K562 (cell line): ENCODE measurements at regions not wholly inside any gene's neighbourhood (a gene's known extent, or its start where the extent isn't known, plus 50 kb on each side); places are given as distances from the start of the nearest gene placed in this dataset.

Experiments used
- ATAC-seq: fragments of 200-7000 bp; cut with Tn5 transposase; 3 replicates; pipeline ENCODE4 v1.9.1; 2020; ENCODE audit warnings: moderate library complexity
- BruUV-seq: library from RNA; stranded (reverse); fragments of 400-500 nt; replicated peaks from 2 replicates; lab custom pipeline; 2021; lab: Mats Ljungman, UMichigan
- CTCF ChIA-PET: fragments of 300-600 bp; formaldehyde crosslinking; extraction: SDS; loops from one replicate; lab custom pipeline; 2021; ENCODE audit warnings: low intra/inter-chr PET ratio; lab: Yijun Ruan, JAX
- POLR2A ChIA-PET: fragments of 300-600, 350-650 bp; sonication (Branson Sonifier 250); formaldehyde crosslinking; extraction: SDS; loops from one replicate; lab custom pipeline; 2021; ENCODE audit warnings: antibody characterized with exemption, inconsistent platforms; lab: Yijun Ruan, JAX
- DNase-seq, 4 experiments: peaks; one replicate each; pipeline versions ENCODE4 v3.0.0 to v3.0.0-alpha.2; 2011 to 2018; ENCODE audit warnings: low spot score in 3 of 4, mixed read lengths in 3 of 4; ENCODE audit errors: extremely low read depth in 1 of 4
- FAIRE-seq: peaks from 2 replicates; lab custom pipeline; 2011; peaks lifted over from hg19 to GRCh38; lab: Jason Lieb, UNC
- H2AFZ ChIP-seq: 2 replicates; pipeline ENCODE4 v1.6.0; 2011; ENCODE audit warnings: low read depth, low read length, control low read depth, inconsistent platforms
- H3K27ac ChIP-seq: fragments of 200-600 bp; 3 replicates; pipeline ENCODE4 v1.8.0; 2011; ENCODE audit warnings: low read depth, mild to moderate bottlenecking, control low read depth, inconsistent platforms, low read length, moderate library complexity, mixed read lengths; ENCODE audit errors: extremely low read depth
- H3K27me3 ChIP-seq, 2 experiments: fragments of 300-600 bp in 1 of 2; 2 replicates in 1 of 2; 3 replicates in 1 of 2; pipeline versions ENCODE4 v1.6.0 to v1.8.0; 2011; ENCODE audit warnings: inconsistent platforms in 2 of 2, low read length in 2 of 2, mild to moderate bottlenecking in 1 of 2, mixed read lengths in 1 of 2, moderate library complexity in 1 of 2; ENCODE audit not compliant: control insufficient read depth in 2 of 2, insufficient read depth in 2 of 2
- H3K36me3 ChIP-seq: fragments of 300-600 bp; 3 replicates; pipeline ENCODE4 v1.8.0; 2011; ENCODE audit warnings: mild to moderate bottlenecking, low read length, inconsistent platforms; ENCODE audit not compliant: control insufficient read depth, insufficient read depth
- H3K4me1 ChIP-seq, 2 experiments: fragments of 200-600 bp in 1 of 2; replicated peaks in 1 of 2; 2 replicates in 1 of 2; 3 replicates in 1 of 2; pipeline versions ENCODE4 v1.5.1 to v1.8.0; 2011; ENCODE audit warnings: inconsistent platforms in 2 of 2, low read length in 2 of 2, mild to moderate bottlenecking in 1 of 2, mixed read lengths in 1 of 2, moderate library complexity in 1 of 2; ENCODE audit not compliant: control insufficient read depth in 2 of 2, insufficient read depth in 2 of 2
- H3K4me2 ChIP-seq: 2 replicates; pipeline ENCODE4 v1.6.1; 2011; ENCODE audit warnings: low read length, control low read depth, inconsistent platforms, mixed read lengths; ENCODE audit not compliant: insufficient read depth
- H3K4me3 ChIP-seq: fragments of 200-600 bp; sonication (generic), shearing (Covaris generic); 2 replicates; pipeline ENCODE4 v1.5.1; 2016; ENCODE audit warnings: control low read depth, inconsistent platforms
- H3K79me2 ChIP-seq: fragments of 200-600 bp; 3 replicates; pipeline ENCODE4 v1.8.0; 2011; ENCODE audit warnings: low read length, inconsistent platforms; ENCODE audit not compliant: control insufficient read depth, insufficient read depth
- H3K9ac ChIP-seq, 2 experiments: 2 replicates each; pipeline versions ENCODE4 v1.6.0 to v1.6.1; 2011; ENCODE audit warnings: low read depth in 2 of 2, low read length in 2 of 2, control low read depth in 1 of 2, inconsistent platforms in 1 of 2, mild to moderate bottlenecking in 1 of 2, mixed read lengths in 1 of 2; ENCODE audit not compliant: insufficient read depth in 1 of 2
- H3K9me1 ChIP-seq: one replicate; pipeline ENCODE4 v1.6.0; 2011; ENCODE audit warnings: inconsistent platforms, mild to moderate bottlenecking, low read length, moderate library complexity; ENCODE audit not compliant: control insufficient read depth, insufficient read depth
- H3K9me3 ChIP-seq: replicated peaks from 2 replicates; pipeline ENCODE4 v1.5.1; 2011; ENCODE audit warnings: low read depth, low read length, inconsistent platforms; ENCODE audit not compliant: control insufficient read depth, insufficient read depth
- H4K20me1 ChIP-seq: replicated peaks from 2 replicates; pipeline ENCODE4 v1.6.1; 2011; ENCODE audit warnings: low read length, inconsistent platforms, mixed read lengths; ENCODE audit not compliant: control insufficient read depth, insufficient read depth
- HLTF ChIP-seq: fragments of 450-650 bp; IDR thresholded peaks from 2 replicates; pipeline ENCODE4 v1.6.1; 2016
- MAFK ChIP-seq: IDR thresholded peaks from 2 replicates; pipeline ENCODE4 v1.6.1; 2011; ENCODE audit warnings: low read length, improper control_type of control experiment
- NCOA6 ChIP-seq: fragments of 450-650 bp; IDR thresholded peaks from 2 replicates; pipeline ENCODE4 v1.6.1; 2017; ENCODE audit warnings: mild to moderate bottlenecking
- SAFB2 ChIP-seq: fragments of 200-400 bp; formaldehyde crosslinking; IDR thresholded peaks from 2 replicates; pipeline ENCODE4 v1.6.1; 2018; ENCODE audit warnings: borderline replicate concordance, low read length, low read depth, moderate library complexity; ENCODE audit not compliant: severe bottlenecking
- WGBS: fragments of 100-300 bp; shearing (Covaris generic); methylation state at CpG from one replicate; pipeline ENCODE4 v1.1.6; 2016; ENCODE audit warnings: low coverage, mixed read lengths; ENCODE audit not compliant: insufficient coverage; ENCODE audit errors: missing lambda C conversion rate; 5-methylcytosine and 5-hydroxymethylcytosine counted together
- in situ Hi-C: fragments of 300-500 bp; cut with MboI; formaldehyde crosslinking; loops from 4 replicates; pipeline ENCODE4 v1.15.0; 2018; ENCODE audit warnings: inconsistent platforms, mixed read lengths
- intact Hi-C: fragments of 100-400 bp; cut with micrococcal nuclease; formaldehyde crosslinking; loops from 2 replicates; pipeline ENCODE4 v1.14.2; 2022
- TF ChIP-seq, protein P1 (sequence below): sonication (generic); formaldehyde crosslinking; IDR thresholded peaks from 2 replicates; pipeline ENCODE4 v1.8.0; 2022; ENCODE audit warnings: mild to moderate bottlenecking, missing genetic modification reagents
- TF ChIP-seq, protein P2 (sequence below): sonication (generic); formaldehyde crosslinking; IDR thresholded peaks from 2 replicates; pipeline ENCODE4 v1.8.0; 2022; ENCODE audit warnings: missing genetic modification reagents, mild to moderate bottlenecking, borderline replicate concordance
- TF ChIP-seq, protein P3 (sequence below): fragments of 450-650 bp; formaldehyde crosslinking; IDR thresholded peaks from 2 replicates; pipeline ENCODE4 v1.4.0; 2020; ENCODE audit warnings: mild to moderate bottlenecking

DNA sequence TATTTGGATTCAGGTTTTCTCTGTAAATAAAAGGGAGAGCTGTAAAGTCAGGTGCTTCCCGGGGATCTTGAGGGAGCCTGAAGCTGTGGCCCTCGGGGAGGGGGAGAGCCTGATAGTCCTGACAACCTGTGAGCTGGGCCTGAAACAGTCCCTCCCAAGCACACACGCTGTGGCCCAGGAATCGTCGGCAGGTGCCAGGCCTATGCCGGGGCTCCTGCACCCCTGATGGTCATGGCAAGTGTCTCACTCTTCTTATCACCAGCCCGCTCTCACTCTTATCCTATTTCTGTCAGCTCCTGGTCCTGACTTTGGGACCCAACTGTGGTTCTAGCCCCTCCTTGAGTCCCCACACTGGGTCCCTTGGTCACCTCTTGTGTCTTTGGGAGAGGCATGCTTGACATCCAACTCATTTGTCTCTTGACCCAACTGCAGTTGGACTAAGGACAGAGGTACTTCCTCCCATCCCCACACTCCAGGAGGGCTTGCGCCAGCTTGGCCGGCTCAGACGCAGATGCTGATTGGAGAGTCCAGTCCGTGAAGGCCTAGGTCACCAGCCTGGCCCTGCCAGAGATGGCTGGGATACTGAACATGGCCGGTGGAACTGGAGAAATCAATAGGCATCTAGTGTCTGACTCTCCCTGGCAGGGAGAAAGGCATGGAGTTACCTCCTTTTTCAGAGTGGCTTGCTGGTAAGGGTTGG lies 170.5 kb upstream of the WSCD1 start (continued):
- TF ChIP-seq MAFK: no peak
- TF ChIP-seq HLTF: no peak
- TF ChIP-seq, protein P1, sequence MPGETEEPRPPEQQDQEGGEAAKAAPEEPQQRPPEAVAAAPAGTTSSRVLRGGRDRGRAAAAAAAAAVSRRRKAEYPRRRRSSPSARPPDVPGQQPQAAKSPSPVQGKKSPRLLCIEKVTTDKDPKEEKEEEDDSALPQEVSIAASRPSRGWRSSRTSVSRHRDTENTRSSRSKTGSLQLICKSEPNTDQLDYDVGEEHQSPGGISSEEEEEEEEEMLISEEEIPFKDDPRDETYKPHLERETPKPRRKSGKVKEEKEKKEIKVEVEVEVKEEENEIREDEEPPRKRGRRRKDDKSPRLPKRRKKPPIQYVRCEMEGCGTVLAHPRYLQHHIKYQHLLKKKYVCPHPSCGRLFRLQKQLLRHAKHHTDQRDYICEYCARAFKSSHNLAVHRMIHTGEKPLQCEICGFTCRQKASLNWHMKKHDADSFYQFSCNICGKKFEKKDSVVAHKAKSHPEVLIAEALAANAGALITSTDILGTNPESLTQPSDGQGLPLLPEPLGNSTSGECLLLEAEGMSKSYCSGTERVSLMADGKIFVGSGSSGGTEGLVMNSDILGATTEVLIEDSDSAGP (CRISPR knock-in tag): no peak
- no peak for TF ChIP-seq NCOA6
- TF ChIP-seq, protein P2, sequence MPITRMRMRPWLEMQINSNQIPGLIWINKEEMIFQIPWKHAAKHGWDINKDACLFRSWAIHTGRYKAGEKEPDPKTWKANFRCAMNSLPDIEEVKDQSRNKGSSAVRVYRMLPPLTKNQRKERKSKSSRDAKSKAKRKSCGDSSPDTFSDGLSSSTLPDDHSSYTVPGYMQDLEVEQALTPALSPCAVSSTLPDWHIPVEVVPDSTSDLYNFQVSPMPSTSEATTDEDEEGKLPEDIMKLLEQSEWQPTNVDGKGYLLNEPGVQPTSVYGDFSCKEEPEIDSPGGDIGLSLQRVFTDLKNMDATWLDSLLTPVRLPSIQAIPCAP: no peak
- TF ChIP-seq SAFB2: no peak

DNA sequence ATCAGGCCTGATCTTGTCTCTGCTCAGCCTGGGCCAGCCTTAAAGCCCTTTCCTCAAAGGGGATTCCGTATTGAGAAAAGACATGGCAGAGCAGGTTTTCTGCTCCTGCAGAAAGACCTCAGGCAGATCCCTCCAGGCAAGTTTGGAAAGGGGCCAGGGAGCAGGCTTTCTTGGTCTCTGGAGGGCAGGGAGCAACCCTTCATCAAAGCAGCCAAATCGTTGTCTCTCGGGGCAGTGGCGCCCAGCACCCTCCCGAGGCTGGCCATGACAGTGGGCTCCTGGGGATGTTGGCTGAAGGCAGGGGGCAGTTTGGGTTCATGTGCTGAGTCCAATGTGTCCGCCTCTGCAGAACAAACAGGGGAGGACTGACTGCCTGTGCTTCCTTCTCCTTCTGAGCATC lies 168.4 kb upstream of the WSCD1 start:
- H3K27me3 ChIP-seq: peaks cover 0 to 5% of the 10 kb centered on the region in 2 experiments; a peak in 1 of 5 replicates
- intact Hi-C loops (no loop called here), in situ Hi-C loops (no loop called here)
- no peaks in the 10 kb centered on the region for H4K20me1 ChIP-seq
- H3K36me3 ChIP-seq: no peaks in the 10 kb centered on the region
- no TSS peak for BruUV-seq
- no peak overlapping the region for H3K4me3 ChIP-seq
- ATAC-seq (no peak), FAIRE-seq (no peak), DNase-seq (no peak)
- H3K27ac ChIP-seq: no peak overlapping the region
- 0% methylated on average over 1 of the region's 6 CpGs for WGBS
- no peaks in the 10 kb centered on the region for H3K79me2 ChIP-seq
- ChIA-PET POLR2A (no interaction called here), CTCF (no interaction called here)
- H2AFZ ChIP-seq: no peak overlapping the region
- H3K9me3 ChIP-seq: no peaks in the 10 kb centered on the region
- H3K9ac ChIP-seq: no peak overlapping the region
- no peaks in the 10 kb centered on the region for H3K4me1 ChIP-seq
- H3K4me2 ChIP-seq: no peak overlapping the region
- H3K9me1 ChIP-seq: no peaks in the 10 kb centered on the region
- TF ChIP-seq, protein P3, sequence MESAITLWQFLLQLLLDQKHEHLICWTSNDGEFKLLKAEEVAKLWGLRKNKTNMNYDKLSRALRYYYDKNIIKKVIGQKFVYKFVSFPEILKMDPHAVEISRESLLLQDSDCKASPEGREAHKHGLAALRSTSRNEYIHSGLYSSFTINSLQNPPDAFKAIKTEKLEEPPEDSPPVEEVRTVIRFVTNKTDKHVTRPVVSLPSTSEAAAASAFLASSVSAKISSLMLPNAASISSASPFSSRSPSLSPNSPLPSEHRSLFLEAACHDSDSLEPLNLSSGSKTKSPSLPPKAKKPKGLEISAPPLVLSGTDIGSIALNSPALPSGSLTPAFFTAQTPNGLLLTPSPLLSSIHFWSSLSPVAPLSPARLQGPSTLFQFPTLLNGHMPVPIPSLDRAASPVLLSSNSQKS (CRISPR knock-in tag): no peak
